Naive thymus-derived CD4-positive, alpha-beta T cell (primary cell): ENCODE measurements at regions not wholly inside any gene's neighbourhood (a gene's known extent, or its start where the extent isn't known, plus 50 kb on each side); places are given as distances from the start of the nearest gene placed in this dataset.
A peak's percentile ranks its signal among the peaks of the same experiment; 100 is the strongest.
"Not testable (repeated sequence)": the region's sequence is repeated elsewhere in the genome, so short reads cannot be mapped to it uniquely, and the experiment has no call there.

Experiments used
- ATAC-seq: fragments of 150-1000 bp; cut with Tn5 transposase; 2 replicates; pipeline ENCODE4 v1.10.0; 2021; ENCODE audit warnings: mild to moderate bottlenecking, moderate library complexity
- CTCF ChIA-PET: fragments of 350-600 bp; sonication (Branson Sonifier 250); formaldehyde crosslinking; loops from one replicate; lab custom pipeline; 2021; ENCODE audit warnings: antibody characterized with exemption; lab: Charles Lee
- POLR2A ChIA-PET: fragments of 350-600 bp; sonication (Branson Sonifier 250); formaldehyde crosslinking; loops from one replicate; lab custom pipeline; 2021; ENCODE audit warnings: antibody characterized with exemption, inconsistent platforms; lab: Charles Lee
- DNase-seq, 9 donors: peaks; one replicate each; pipeline versions ENCODE4 v3.0.0 to v3.0.0-alpha.2; 2020 to 2022; ENCODE audit warnings: mixed read lengths in 1 of 9
- H3K27ac ChIP-seq: one replicate; pipeline ENCODE4 v1.7.0; 2013; ENCODE audit warnings: mild to moderate bottlenecking, low read depth, low read length, moderate library complexity
- H3K27me3 ChIP-seq, 2 donors: one replicate each; pipeline ENCODE4 v1.7.0; 2013; ENCODE audit warnings: low read length in 2 of 2, mild to moderate bottlenecking in 2 of 2, moderate library complexity in 2 of 2; ENCODE audit not compliant: control insufficient read depth in 2 of 2, insufficient read depth in 2 of 2
- H3K36me3 ChIP-seq, 3 experiments: 1 replicate in 2 of 3; 2 replicates in 1 of 3; pipeline ENCODE4 v1.7.0; 2013; ENCODE audit warnings: low read length in 3 of 3, mild to moderate bottlenecking in 3 of 3, moderate library complexity in 1 of 3; ENCODE audit not compliant: insufficient read depth in 3 of 3, control insufficient read depth in 2 of 3
- H3K4me1 ChIP-seq, 2 donors: one replicate each; pipeline ENCODE4 v1.7.0; 2013; ENCODE audit warnings: low read length in 2 of 2, mild to moderate bottlenecking in 2 of 2, moderate library complexity in 1 of 2; ENCODE audit not compliant: control insufficient read depth in 2 of 2, insufficient read depth in 2 of 2
- H3K4me3 ChIP-seq: 2 replicates; pipeline ENCODE4 v1.7.0; 2013; ENCODE audit warnings: mild to moderate bottlenecking, low read length
- H3K9me3 ChIP-seq, 3 experiments: 1 replicate in 2 of 3; 2 replicates in 1 of 3; pipeline ENCODE4 v1.7.0; 2013; ENCODE audit warnings: low read length in 3 of 3; ENCODE audit not compliant: control insufficient read depth in 2 of 3
- H3K27ac Mint-ChIP-seq, 9 donors: one replicate each; pipeline ENCODE4 v1.8.0; 2020 to 2022; ENCODE audit warnings: mixed read lengths in 9 of 9, mild to moderate bottlenecking in 8 of 9, moderate library complexity in 5 of 9, inconsistent platforms in 2 of 9
- H3K27me3 Mint-ChIP-seq, 5 donors: one replicate each; pipeline ENCODE4 v1.8.0; 2021 to 2022; ENCODE audit warnings: mixed read lengths in 5 of 5, mild to moderate bottlenecking in 1 of 5
- H3K36me3 Mint-ChIP-seq, 5 donors: one replicate each; pipeline ENCODE4 v1.8.0; 2020 to 2022; ENCODE audit warnings: mixed read lengths in 5 of 5, mild to moderate bottlenecking in 3 of 5, inconsistent platforms in 1 of 5
- H3K4me1 Mint-ChIP-seq, 7 donors: one replicate each; pipeline ENCODE4 v1.8.0; 2020 to 2022; ENCODE audit warnings: mixed read lengths in 7 of 7, mild to moderate bottlenecking in 3 of 7, inconsistent platforms in 1 of 7
- H3K4me3 Mint-ChIP-seq, 10 donors: one replicate each; pipeline ENCODE4 v1.8.0; 2020 to 2022; ENCODE audit warnings: mild to moderate bottlenecking in 10 of 10, mixed read lengths in 10 of 10, moderate library complexity in 6 of 10, inconsistent platforms in 2 of 10
- H3K9me3 Mint-ChIP-seq, 11 donors: one replicate each; pipeline ENCODE4 v1.8.0; 2020 to 2022; ENCODE audit warnings: mixed read lengths in 11 of 11, mild to moderate bottlenecking in 4 of 11, inconsistent platforms in 1 of 11, moderate library complexity in 1 of 11
- intact Hi-C, 2 donors: fragments of 100-400 bp; cut with micrococcal nuclease; formaldehyde crosslinking; loops; one replicate each; pipeline ENCODE4 v1.15.1; 2023

DNA sequence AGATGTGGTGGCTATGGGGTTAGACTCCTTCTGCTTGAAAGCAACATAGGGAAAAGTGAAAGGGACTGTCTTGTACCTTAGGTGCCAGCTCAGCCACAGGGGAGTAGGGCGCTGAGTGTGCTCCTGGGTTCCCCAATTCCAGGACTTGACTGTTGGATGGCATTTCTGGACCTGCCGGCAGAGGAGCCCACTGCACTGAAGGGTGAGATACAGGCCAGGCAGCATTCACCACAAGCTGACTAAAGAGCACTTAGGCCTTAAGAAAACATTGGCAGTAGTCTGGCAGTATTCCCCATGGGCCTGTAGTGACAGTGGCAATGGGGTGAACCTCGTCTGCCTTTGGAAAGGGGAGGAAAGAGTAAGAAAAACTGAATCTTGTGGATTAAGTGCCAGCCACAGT, 67.1 kb upstream of the TMTC2 start:
- Mint-ChIP-seq H3K4me3 (no peak overlapping the region), H3K36me3 (no peaks in the 10 kb centered on the region), H3K4me1 (no peaks in the 10 kb centered on the region), H3K27ac (no peak overlapping the region), H3K9me3 (peaks cover 0 to 4% (median 0%) of the 10 kb centered on the region in 11 donors), H3K27me3 (peaks cover 0 to 16% (median 0%) of the 10 kb centered on the region in 5 donors)
- ATAC-seq: no peak
- Histone ChIP-seq H3K27me3 (no peaks in the 10 kb centered on the region), H3K4me1 (no peaks in the 10 kb centered on the region), H3K4me3 (no peak overlapping the region), H3K36me3 (no peaks in the 10 kb centered on the region), H3K27ac (no peak overlapping the region), H3K9me3 (no peaks in the 10 kb centered on the region)
- intact Hi-C loops: no loop called here
- no peak for DNase-seq
- ChIA-PET POLR2A (no interaction called here), CTCF (no interaction called here)

DNA sequence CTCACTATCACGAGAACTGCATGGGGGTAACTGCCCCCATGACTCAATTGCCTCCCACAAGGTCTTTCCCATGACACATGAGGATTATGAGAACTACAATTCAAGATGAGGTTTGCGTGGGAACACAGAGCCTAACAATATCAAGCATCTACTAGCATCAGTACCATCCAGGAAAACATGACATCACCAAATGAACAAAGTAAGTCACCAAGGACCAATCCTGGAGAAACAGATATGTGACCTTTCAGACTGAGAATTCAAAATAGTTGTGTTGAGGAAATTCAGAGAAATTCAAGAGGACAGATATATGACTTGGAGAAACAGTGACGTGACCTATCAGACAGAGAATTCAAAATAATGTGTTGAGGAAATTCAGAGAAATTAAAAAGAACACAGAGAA, 65.8 kb upstream of the TMTC2 start:
- POLR2A ChIA-PET: no interaction called here
- no peaks in the 10 kb centered on the region for H3K36me3 Mint-ChIP-seq

DNA sequence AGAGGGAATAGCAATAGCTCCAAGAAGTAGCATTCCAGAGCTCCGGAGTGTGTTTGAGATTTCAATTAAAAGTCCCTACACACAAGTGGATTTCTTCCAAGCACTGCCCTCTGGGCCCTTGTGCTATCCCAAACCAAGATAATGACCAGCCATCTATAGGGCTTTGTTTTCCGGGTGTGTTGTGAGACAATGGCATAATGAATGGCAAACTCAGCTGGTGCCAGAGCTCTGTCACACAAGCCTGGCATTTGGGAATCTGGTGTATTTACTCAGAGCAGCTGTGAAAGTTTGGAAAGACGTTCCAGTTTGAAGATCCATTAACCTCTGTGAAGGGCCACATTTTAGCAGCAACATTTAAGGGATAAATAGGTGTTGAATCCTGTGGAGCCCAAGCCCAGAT, 61.2 kb upstream of the TMTC2 start:
- H3K4me3 ChIP-seq: no peak overlapping the region
- H3K36me3 ChIP-seq: no peaks in the 10 kb centered on the region
- ATAC-seq (no peak), DNase-seq (no peak)
- intact Hi-C loops: no loop called here
- Mint-ChIP-seq H3K4me3 (no peak overlapping the region), H3K36me3 (no peaks in the 10 kb centered on the region), H3K27ac (no peak overlapping the region), H3K9me3 (no peaks in the 10 kb centered on the region), H3K4me1 (no peaks in the 10 kb centered on the region), H3K27me3 (peaks cover 0 to 5% (median 0%) of the 10 kb centered on the region in 5 donors)
- H3K27ac ChIP-seq: no peak overlapping the region
- no peaks in the 10 kb centered on the region for H3K9me3 ChIP-seq
- H3K27me3 ChIP-seq: no peaks in the 10 kb centered on the region
- POLR2A ChIA-PET: interaction anchor here (0.6 kb wide), 1 partner anchor 1512 kb away, joined by 4 read pairs; no protein-coding TSS in a partner anchor
- CTCF ChIA-PET: no interaction called here
- H3K4me1 ChIP-seq: no peaks in the 10 kb centered on the region

More for the DNA sequence above, 65.8 kb upstream of the TMTC2 start:
- no peaks in the 10 kb centered on the region for H3K27me3 ChIP-seq
- intact Hi-C loops: no loop called here
- no peak for ATAC-seq
- no peaks in the 10 kb centered on the region for H3K9me3 ChIP-seq
- H3K4me3 ChIP-seq: no peak overlapping the region
- no peaks in the 10 kb centered on the region for H3K4me1 ChIP-seq
- Mint-ChIP-seq H3K27me3 (peaks cover 0 to 16% (median 0%) of the 10 kb centered on the region in 5 donors), H3K4me3 (no peak overlapping the region), H3K4me1 (no peaks in the 10 kb centered on the region), H3K9me3 (peaks cover 0 to 4% (median 0%) of the 10 kb centered on the region in 11 donors), H3K27ac (no peak overlapping the region)
- H3K36me3 ChIP-seq: no peaks in the 10 kb centered on the region
- DNase-seq: no peak
- no peak overlapping the region for H3K27ac ChIP-seq
- CTCF ChIA-PET: no interaction called here

DNA sequence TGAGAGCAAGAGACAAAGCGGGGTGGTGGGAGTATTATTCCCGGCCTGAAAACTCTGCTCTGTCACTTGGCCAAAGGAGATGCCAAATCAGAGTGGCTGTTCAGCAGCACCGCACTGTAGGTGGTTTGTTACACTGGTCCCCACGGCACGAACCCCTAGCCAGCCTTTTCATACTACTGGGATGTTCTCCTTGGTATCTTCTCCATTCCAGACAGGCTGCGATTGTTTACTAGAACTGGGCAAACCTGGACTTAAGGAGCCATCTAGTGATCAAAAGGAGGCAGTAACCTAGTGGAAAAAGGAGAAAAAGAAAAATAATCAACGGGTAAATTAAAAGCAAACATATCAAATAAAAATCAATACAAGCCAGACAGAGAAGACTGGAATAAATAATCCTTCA, 58.9 kb upstream of the TMTC2 start:
- Histone ChIP-seq H3K9me3 (no peaks in the 10 kb centered on the region), H3K36me3 (no peaks in the 10 kb centered on the region), H3K4me3 (no peak overlapping the region), H3K4me1 (no peaks in the 10 kb centered on the region), H3K27ac (no peak overlapping the region), H3K27me3 (no peaks in the 10 kb centered on the region)
- no peaks in the 10 kb centered on the region for H3K36me3 Mint-ChIP-seq
- peaks cover 0 to 10% (median 3%) of the 10 kb centered on the region in 5 donors for H3K27me3 Mint-ChIP-seq
- ATAC-seq (no peak), DNase-seq (no peak)
- intact Hi-C loops: no loop called here
- H3K27ac Mint-ChIP-seq: no peak overlapping the region
- no peaks in the 10 kb centered on the region for H3K4me1 Mint-ChIP-seq
- H3K9me3 Mint-ChIP-seq: peaks cover 0 to 4% (median 0%) of the 10 kb centered on the region in 11 donors
- H3K4me3 Mint-ChIP-seq: no peak overlapping the region
- POLR2A ChIA-PET: no interaction called here
- CTCF ChIA-PET: no interaction called here

DNA sequence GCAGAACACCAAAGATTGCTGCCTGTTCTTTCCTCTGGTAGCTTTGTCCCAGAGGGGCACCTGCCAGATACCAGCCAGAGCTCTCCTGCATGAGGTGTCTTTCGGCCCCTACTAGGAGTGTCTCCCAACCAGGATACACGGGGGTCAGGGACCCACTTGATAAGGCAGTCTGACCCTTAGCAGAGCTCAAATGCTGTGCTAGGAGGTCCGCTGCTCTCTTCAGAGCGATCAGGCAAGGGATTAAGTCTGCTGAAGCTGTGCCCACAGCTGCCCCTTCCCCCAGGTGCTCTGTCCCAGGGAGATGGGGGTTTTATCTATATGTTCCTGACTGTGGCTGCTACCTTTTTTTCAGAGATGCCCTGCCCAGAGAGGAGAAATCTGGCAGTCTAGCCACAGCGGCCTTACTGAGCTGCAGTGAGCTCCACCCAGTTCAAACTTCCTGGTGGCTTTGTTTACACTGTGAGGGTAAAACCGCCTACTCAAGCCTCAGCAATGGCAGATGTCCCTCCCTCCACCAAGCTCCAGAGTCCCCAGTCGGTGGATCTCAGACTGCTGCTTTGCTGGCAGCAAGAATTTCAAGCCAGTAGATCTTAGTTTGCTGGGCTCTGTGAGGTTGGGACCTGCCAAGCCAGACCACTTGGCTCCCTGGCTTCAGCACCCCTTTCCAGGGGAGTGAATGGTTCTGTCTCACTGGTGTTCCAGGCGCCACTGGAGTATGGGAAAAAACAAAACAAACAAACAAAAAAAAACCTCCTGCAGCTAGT, 52.0 kb upstream of the TMTC2 start:
- intact Hi-C loops, H3K36me3 ChIP-seq, ATAC-seq, DNase-seq, H3K27ac ChIP-seq, H3K4me1 Mint-ChIP-seq, H3K4me3 Mint-ChIP-seq, H3K36me3 Mint-ChIP-seq, H3K27me3 ChIP-seq, H3K9me3 ChIP-seq, POLR2A ChIA-PET, H3K4me3 ChIP-seq, H3K9me3 Mint-ChIP-seq, H3K4me1 ChIP-seq: not testable (repeated sequence)
- peak overlapping the region in 1 of 9 donors; percentile 32 for H3K27ac Mint-ChIP-seq
- CTCF ChIA-PET: interaction anchor here (0.6 kb wide), 1 partner anchor 243 kb away, joined by 3 read pairs; no protein-coding TSS in a partner anchor
- peaks cover 0 to 10% (median 4%) of the 10 kb centered on the region in 5 donors for H3K27me3 Mint-ChIP-seq

DNA sequence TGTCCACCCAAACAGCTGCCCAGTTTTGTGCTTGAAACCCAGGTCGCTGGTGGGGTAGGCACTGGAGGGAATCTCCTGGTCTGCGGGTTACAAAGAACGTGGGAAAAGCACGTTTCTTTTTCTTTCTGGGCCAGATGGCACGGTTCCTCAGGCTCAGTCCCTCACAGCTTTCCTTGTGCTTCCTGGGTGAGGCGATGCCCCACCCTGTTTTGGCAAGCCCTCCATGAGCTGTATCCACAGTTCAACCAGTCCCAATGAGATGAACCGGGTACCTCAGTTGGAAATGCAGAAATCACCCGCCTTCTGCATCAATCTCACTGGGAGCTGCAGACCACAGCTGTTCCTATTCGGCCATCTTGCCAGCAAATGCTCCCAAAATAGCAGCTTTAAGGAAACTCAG, 51.4 kb upstream of the TMTC2 start:
- DNase-seq (no peak), ATAC-seq (no peak)
- Mint-ChIP-seq H3K4me1 (no peaks in the 10 kb centered on the region), H3K36me3 (peaks cover 0 to 4% (median 0%) of the 10 kb centered on the region in 5 donors), H3K27me3 (peaks cover 0 to 10% (median 4%) of the 10 kb centered on the region in 5 donors), H3K27ac (no peak overlapping the region), H3K4me3 (no peak overlapping the region), H3K9me3 (peaks cover 0 to 8% (median 0%) of the 10 kb centered on the region in 11 donors)
- ChIA-PET CTCF (interaction anchor here (0.6 kb wide), 1 partner anchor 242 kb away, joined by 3 read pairs; no protein-coding TSS in a partner anchor), POLR2A (no interaction called here)
- Histone ChIP-seq H3K27me3 (no peaks in the 10 kb centered on the region), H3K4me1 (no peaks in the 10 kb centered on the region), H3K4me3 (no peak overlapping the region), H3K9me3 (no peaks in the 10 kb centered on the region), H3K27ac (no peak overlapping the region), H3K36me3 (no peaks in the 10 kb centered on the region)
- intact Hi-C loops: no loop called here
